Fibroblast of lung (primary cell): ENCODE measurements at regions not wholly inside any gene's neighbourhood (a gene's known extent, or its start where the extent isn't known, plus 50 kb on each side); places are given as distances from the start of the nearest gene placed in this dataset.

Experiments
- EZH2 ChIP-seq: IDR thresholded peaks from 2 replicates; pipeline ENCODE4 v1.5.1; 2012; ENCODE audit warnings: low read length, control low read depth, mild to moderate bottlenecking; ENCODE audit errors: missing control alignments
- TF ChIP-seq, protein P1 (sequence below), 2 donors: IDR thresholded peaks in 1 of 2; conservative IDR thresholded peaks in 1 of 2; 1 replicate in 1 of 2; 2 replicates in 1 of 2; pipeline ENCODE4 v1.5.1; 2011 to 2012; ENCODE audit warnings: low read length in 2 of 2, control low read depth in 1 of 2, inconsistent platforms in 1 of 2, low read depth in 1 of 2, mild to moderate bottlenecking in 1 of 2

DNA sequence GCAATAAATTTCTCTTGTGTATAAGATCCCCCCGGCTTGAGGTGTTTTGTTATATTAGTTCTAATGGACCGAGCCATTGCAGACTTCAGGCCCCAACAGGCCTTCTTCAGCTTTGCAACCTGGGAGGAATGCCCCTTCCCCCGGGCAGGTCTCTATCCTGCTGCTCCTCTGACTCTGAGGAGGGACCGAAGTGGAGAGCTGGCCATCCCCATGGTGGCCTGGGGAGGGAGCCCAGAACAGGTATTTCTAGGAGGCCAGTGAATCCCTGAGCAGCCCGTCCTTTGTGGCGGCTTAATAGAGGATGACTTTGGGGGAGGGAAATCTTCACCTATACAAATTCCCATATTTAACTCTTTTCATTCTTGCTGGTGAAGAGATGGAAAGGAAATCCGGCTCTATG lies 715.8 kb upstream of the SOX11 start:
- TF ChIP-seq, protein P1, sequence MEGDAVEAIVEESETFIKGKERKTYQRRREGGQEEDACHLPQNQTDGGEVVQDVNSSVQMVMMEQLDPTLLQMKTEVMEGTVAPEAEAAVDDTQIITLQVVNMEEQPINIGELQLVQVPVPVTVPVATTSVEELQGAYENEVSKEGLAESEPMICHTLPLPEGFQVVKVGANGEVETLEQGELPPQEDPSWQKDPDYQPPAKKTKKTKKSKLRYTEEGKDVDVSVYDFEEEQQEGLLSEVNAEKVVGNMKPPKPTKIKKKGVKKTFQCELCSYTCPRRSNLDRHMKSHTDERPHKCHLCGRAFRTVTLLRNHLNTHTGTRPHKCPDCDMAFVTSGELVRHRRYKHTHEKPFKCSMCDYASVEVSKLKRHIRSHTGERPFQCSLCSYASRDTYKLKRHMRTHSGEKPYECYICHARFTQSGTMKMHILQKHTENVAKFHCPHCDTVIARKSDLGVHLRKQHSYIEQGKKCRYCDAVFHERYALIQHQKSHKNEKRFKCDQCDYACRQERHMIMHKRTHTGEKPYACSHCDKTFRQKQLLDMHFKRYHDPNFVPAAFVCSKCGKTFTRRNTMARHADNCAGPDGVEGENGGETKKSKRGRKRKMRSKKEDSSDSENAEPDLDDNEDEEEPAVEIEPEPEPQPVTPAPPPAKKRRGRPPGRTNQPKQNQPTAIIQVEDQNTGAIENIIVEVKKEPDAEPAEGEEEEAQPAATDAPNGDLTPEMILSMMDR (conservative IDR thresholded peaks at IDR 0.05 in 1 of 2, IDR thresholded peaks at IDR 0.05 in 1 of 2; ENCODE audit: low read depth in 1 of 2, low read length in 2 of 2), result no peak
- TF ChIP-seq EZH2, result no peak
